Heart left ventricle (tissue), 13 donors: ENCODE measurements at regions not wholly inside any gene's neighbourhood (a gene's known extent, or its start where the extent isn't known, plus 50 kb on each side); places are given as distances from the start of the nearest gene placed in this dataset.

Experiments used
- CTCF ChIP-seq, 12 donors: fragments of 200-600 bp; sonication (generic) in 4 of 12; IDR thresholded peaks; one replicate each; pipeline versions ENCODE4 v1.5.0 to v1.8.0; 2018 to 2022; ENCODE audit warnings: antibody characterized with exemption in 12 of 12, mild to moderate bottlenecking in 5 of 12
- POLR2A ChIP-seq, 2 donors: fragments of 450-650 bp; IDR thresholded peaks; one replicate each; pipeline ENCODE4 v1.6.1; 2017; ENCODE audit warnings: antibody characterized with exemption in 2 of 2, mild to moderate bottlenecking in 2 of 2, moderate library complexity in 2 of 2
- donor health status: ischemic (EF 13 %, LVEDD 7.1; RV severe dilation, severe dysfunction).
- donor health status: DM: no; HTN: yes; CAD: no.
- donor health status: DM: no; HTN: no; CAD: no.
- donor health status: ischemic (EF 25% LVEDD 6.9; RV normal size, moderate dysfunction).
- donor health status: ischemic (EF 25% LVEDD 5.7; RV mildly dilated, moderate dysfunction).
- donor health status: ischemic (EF 35%, LVEDD 5.7; RV mildly dilated, moderate dysfunction).
- donor health status: nonischemic (EF 11% LVEDD 7.7; RV severe dilation, severe dysfunction).
- donor health status: DM: yes; HTN: yes; CAD: no.
- donor health status: PGD.
- donor health status: ischemic (EF 29% LVEDD 5.4; RV normal size, mild dysfunction).
- donor health status: nonischemic (EF 23%, LVEDD 6.1; RV moderate dilation, normal function).

- TF ChIP-seq CTCF (IDR thresholded peaks at IDR 0.05), result no peak
- no peak for TF ChIP-seq POLR2A (IDR thresholded peaks at IDR 0.05)
Measured at GRCh38 chr3:182650568-182651128, 142.7 kb upstream of the ATP11B start.
